PFSK-1 (cell line): ENCODE measurements at regions not wholly inside any gene's neighbourhood (a gene's known extent, or its start where the extent isn't known, plus 50 kb on each side); places are given as distances from the start of the nearest gene placed in this dataset.

Experiments
- FOXP2 ChIP-seq: optimal IDR thresholded peaks from 2 replicates; pipeline ENCODE3; 2011; ENCODE audit warnings: borderline replicate concordance, control low read depth, inconsistent platforms; ENCODE audit not compliant: insufficient read depth; ENCODE audit errors: extremely low read length, extremely low read depth
- POLR2AphosphoS5 ChIP-seq: IDR thresholded peaks from 2 replicates; pipeline ENCODE4 v1.6.1; 2012; ENCODE audit warnings: low read depth, mild to moderate bottlenecking, control low read depth, low read length, moderate library complexity
- REST ChIP-seq, 2 experiments: IDR thresholded peaks; 2 replicates each; pipeline versions ENCODE4 v1.6.1 to v1.8.0; 2011 to 2012; ENCODE audit warnings: low read depth in 2 of 2, low read length in 2 of 2, control low read depth in 1 of 2, inconsistent platforms in 1 of 2, mild to moderate bottlenecking in 1 of 2, moderate library complexity in 1 of 2; ENCODE audit not compliant: insufficient read depth in 1 of 2
- SIN3A ChIP-seq: IDR thresholded peaks from 2 replicates; pipeline ENCODE4 v1.6.1; 2012; ENCODE audit warnings: mild to moderate bottlenecking, low read length, moderate library complexity, borderline replicate concordance; ENCODE audit not compliant: insufficient read depth
- TAF1 ChIP-seq: IDR thresholded peaks from 2 replicates; pipeline ENCODE4 v1.6.1; 2012; ENCODE audit warnings: low read length, control low read depth, borderline replicate concordance; ENCODE audit not compliant: insufficient read depth

GRCh38 chr2:2861666-2862240, 515.9 kb downstream of the EIPR1 start:
- no peak for TF ChIP-seq TAF1

- TF ChIP-seq SIN3A (no peak), REST (IDR thresholded peaks at IDR 0.05; ENCODE audit: insufficient read depth in 1 of 2, low read depth in 2 of 2, low read length in 2 of 2) (no peak), POLR2AphosphoS5 (no peak), FOXP2 (no peak), TAF1 (no peak)
Measured at GRCh38 chr2:2860589-2861300, 516.9 kb downstream of the EIPR1 start.

GRCh38 chr2:2859732-2860131, 517.9 kb downstream of the EIPR1 start:
- TF ChIP-seq FOXP2 (no peak), TAF1 (no peak), REST (IDR thresholded peaks at IDR 0.05; ENCODE audit: insufficient read depth in 1 of 2, low read depth in 2 of 2, low read length in 2 of 2) (no peak), POLR2AphosphoS5 (no peak), SIN3A (no peak)

DNA sequence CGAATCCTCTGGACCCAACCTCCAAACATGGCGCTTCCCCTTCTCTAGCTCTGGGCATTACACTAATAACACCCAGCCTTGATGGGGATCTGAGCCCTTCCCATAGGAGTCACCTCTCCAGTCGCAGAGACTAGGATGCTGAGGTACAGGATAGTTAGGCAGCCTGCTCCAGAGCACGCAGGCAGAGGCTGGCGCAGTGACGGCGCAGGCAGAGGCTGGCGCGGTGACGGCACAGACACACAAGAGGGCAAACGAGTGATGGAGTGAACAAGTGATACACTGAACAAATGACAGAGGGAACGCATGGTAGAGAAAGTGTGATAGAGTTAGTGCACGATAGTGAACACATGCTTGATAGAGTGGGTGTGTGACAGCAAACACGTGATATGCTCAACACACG, 518.5 kb downstream of the EIPR1 start:
- TF ChIP-seq FOXP2 (no peak), SIN3A (no peak), REST (IDR thresholded peaks at IDR 0.05; ENCODE audit: insufficient read depth in 1 of 2, low read depth in 2 of 2, low read length in 2 of 2) (no peak), POLR2AphosphoS5 (no peak), TAF1 (no peak)

DNA sequence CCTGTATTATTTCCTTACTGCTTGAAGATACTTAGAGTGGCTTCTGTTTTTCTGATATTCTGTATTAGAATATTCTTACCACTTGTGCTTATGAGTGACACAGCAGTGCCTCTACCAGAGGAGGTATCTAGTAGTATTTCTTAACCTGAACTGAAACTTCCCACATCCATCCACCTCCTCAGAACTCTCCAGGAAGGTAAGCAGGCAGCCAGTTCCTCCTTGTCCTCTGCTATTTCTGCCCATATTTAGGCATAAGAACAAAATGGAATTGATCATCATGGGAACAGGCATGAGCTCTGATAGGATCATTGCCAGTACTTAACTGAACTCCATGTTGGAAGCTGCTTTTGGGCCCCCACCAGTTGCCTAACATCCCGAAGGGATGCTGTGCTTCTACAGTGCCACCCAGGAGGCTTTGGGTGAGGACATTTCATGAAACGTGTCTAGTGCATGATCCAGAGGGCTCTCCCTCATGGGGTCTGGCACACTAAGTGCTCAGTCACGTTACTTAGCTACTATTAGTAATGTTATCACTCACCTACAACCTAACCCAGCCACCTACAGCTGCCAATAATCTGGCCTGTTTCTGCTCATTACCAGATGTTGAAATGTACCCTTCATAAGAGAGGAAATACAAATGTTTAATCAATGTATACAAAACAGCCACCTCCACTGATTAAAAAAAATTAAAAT, 520.7 kb downstream of the EIPR1 start:
- TF ChIP-seq TAF1 (no peak), POLR2AphosphoS5 (no peak), REST (IDR thresholded peaks at IDR 0.05; ENCODE audit: insufficient read depth in 1 of 2, low read depth in 2 of 2, low read length in 2 of 2) (no peak), SIN3A (no peak), FOXP2 (no peak)
